ENCODE measurements at regions not wholly inside any gene's neighbourhood (a gene's known extent, or its start where the extent isn't known, plus 50 kb on each side); places are given as distances from the start of the nearest gene placed in this dataset.
"Not testable (repeated sequence)": the region's sequence is repeated elsewhere in the genome, so short reads cannot be mapped to it uniquely, and the experiment has no call there.

- peak; percentile 61 for DNase-seq (ENCODE audit: low read depth)
These were observed 552.7 kb downstream of the ZNF674 start for GRCh38 chrX:45992402-45993123.

- DNase-seq (ENCODE audit: low read depth), result peak; percentile 63
These were observed 558.2 kb downstream of the ZNF674 start for GRCh38 chrX:45986971-45987370.

- no peak for DNase-seq (ENCODE audit: low read depth)
These were observed 559.1 kb downstream of the ZNF674 start for GRCh38 chrX:45986081-45986480.

GRCh38 chrX:45982958-45983727 is 562.1 kb downstream of the ZNF674 start:
- DNase-seq (ENCODE audit: low read depth), result not testable (repeated sequence)

GRCh38 chrX:45980726-45981125 is 564.5 kb downstream of the ZNF674 start:
- DNase-seq (ENCODE audit: low read depth), result no peak

- no peak for DNase-seq (ENCODE audit: low read depth)
These were observed 569.6 kb downstream of the ZNF674 start for GRCh38 chrX:45975633-45976032.

GRCh38 chrX:45972636-45973035 is 572.6 kb downstream of the ZNF674 start:
- DNase-seq (ENCODE audit: low read depth), result no peak

GRCh38 chrX:45959567-45959966 is 585.7 kb downstream of the ZNF674 start:
- no peak for DNase-seq (ENCODE audit: low read depth)

- DNase-seq (ENCODE audit: low read depth), result no peak
These were observed 588.9 kb downstream of the ZNF674 start for GRCh38 chrX:45956191-45956870.

GRCh38 chrX:45955661-45956060 is 589.6 kb downstream of the ZNF674 start:
- DNase-seq (ENCODE audit: low read depth), result no peak

GRCh38 chrX:45954026-45954425 is 591.2 kb downstream of the ZNF674 start:
- no peak for DNase-seq (ENCODE audit: low read depth)

GRCh38 chrX:45952030-45952429 is 593.2 kb downstream of the ZNF674 start:
- no peak for DNase-seq (ENCODE audit: low read depth)

GRCh38 chrX:45935408-45935807 is 609.8 kb downstream of the ZNF674 start:
- peak; percentile 7 for DNase-seq (ENCODE audit: low read depth)

GRCh38 chrX:45912316-45912715 is 632.9 kb downstream of the ZNF674 start:
- peak; percentile 24 for DNase-seq (ENCODE audit: low read depth)

- no peak for DNase-seq (ENCODE audit: low read depth)
These were observed 637.4 kb downstream of the ZNF674 start for GRCh38 chrX:45907786-45908185.

GRCh38 chrX:45903781-45904201 is 641.4 kb downstream of the ZNF674 start:
- DNase-seq (ENCODE audit: low read depth), result peak; percentile 38

- DNase-seq (ENCODE audit: low read depth), result no peak
These were observed 644.2 kb downstream of the ZNF674 start for GRCh38 chrX:45900766-45901615.

GRCh38 chrX:45894864-45895645 is 650.2 kb downstream of the ZNF674 start:
- DNase-seq (ENCODE audit: low read depth), result no peak

GRCh38 chrX:45889471-45889870 is 655.8 kb downstream of the ZNF674 start:
- peak; percentile 82 for DNase-seq (ENCODE audit: low read depth)

GRCh38 chrX:45888518-45888917 is 656.7 kb downstream of the ZNF674 start:
- peak; percentile 27 for DNase-seq (ENCODE audit: low read depth)

- no peak for DNase-seq (ENCODE audit: low read depth)
These were observed 659.3 kb downstream of the ZNF674 start for GRCh38 chrX:45885931-45886330.
